HG03039 (cell line): ENCODE measurements at regions not wholly inside any gene's neighbourhood (a gene's known extent, or its start where the extent isn't known, plus 50 kb on each side); places are given as distances from the start of the nearest gene placed in this dataset.
"Not testable (repeated sequence)": the region's sequence is repeated elsewhere in the genome, so short reads cannot be mapped to it uniquely, and the experiment has no call there.

Experiments used
- ATAC-seq: cut with Tn5 transposase; IDR thresholded peaks from one replicate; pipeline ENCODE4 v1.9.1; 2021; ENCODE audit warnings: mild to moderate bottlenecking, moderate library complexity; ENCODE audit not compliant: unreplicated experiment

DNA sequence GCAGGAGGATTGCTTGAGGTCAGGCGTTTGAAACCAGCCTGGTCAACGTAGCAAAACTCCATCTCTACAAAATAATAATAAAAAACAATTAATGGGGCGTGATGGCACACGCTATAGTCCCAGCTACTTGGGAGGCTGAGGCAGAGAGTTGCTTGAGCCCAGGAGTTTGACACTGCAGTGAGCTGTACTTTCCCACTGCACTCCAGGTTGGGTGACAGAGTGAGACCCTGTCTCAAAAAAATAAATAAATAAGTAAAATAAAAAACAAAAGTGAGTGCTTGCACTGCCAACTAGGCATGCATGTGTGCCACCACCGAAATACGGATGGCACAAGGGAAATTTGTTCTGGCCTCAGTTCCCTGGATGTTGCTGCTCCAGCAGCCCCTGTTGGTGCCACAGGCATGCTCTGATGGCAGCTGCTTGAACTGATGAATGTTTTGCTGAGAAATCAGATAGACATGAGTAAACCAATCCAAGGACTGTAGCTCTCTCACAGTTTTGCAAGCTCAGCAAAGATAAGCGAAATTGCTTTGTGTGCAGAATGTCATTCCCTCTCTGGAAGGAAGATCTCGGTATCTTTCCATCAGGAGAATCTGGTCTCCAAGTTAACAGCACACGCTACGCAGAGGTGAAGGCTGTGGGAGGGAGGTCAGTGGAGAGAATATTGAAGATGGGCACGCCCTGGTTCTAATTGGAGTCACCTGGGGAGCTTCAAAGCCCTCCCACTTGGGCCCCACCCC lies 188.0 kb upstream of the SLC24A3 start:
- no peak for ATAC-seq

DNA sequence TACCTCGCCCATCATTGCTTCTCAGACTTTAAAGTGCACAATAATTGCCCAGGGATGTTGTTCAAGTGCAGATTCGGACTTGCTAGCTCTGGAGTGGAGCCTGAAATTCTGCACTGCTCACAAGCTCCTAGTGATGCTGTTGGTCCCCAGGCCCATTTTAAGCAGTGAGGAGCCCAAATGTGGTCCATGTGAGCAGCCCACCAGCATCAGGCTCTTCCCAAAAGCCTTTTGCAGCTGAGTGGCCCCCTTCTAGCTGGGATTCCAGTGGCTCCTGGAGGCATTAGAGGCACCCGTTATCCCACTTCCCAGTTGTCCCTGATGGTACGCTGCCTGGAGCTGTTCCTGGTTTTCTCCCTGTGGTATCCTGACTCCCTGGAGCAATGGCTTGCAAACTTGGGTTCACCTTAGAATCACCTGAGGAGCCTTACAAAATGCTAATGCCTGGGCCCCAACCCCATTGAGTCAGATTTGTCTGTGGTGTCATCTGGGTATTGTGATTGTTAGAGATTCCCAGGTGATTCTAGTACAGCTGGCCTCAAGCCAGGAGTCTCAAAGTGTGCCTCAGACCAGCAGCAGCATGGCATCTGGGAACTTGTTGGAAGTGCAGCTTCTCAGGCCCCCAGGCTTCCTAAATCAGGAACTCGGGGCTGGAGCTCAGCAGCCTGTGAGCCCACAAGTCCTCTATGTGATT lies 186.9 kb upstream of the SLC24A3 start:
- ATAC-seq, result peak; percentile 25

DNA sequence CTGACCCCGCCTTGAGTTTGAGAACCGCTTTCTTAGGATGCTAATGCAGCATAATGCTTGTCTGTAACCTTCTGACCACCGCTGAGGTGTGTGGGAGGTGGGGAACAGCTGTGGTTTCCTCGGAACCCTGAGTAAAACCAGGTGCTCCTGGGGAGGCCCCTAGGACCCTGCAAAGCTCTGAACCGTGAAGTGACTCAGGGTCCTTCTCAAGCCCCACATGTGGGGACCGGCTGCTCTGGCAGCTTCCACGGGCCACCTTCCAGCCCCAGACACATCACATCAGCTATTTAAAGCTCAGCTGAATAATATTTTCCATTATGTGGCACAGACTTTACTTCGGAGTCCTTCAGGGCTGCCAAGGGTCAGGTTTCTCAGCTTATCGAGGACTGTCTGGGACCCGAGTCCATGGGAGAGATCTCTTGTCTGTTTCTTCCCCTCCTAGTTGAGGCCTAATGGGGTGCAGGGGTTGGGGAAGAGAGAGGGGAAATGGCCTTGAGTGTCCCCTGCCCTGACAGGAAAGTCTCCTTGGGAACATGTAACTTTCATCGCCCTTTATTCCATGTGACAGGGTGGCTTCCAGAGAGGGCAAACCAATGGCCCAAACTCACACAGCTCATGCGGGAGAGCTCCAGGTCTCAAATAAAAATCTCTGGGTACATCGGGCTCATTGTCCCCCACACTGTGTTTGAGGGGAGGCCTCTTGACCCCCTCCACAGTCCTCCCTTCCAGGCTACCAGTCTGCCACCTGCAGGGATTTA lies 186.1 kb upstream of the SLC24A3 start:
- peak; percentile 76 for ATAC-seq

DNA sequence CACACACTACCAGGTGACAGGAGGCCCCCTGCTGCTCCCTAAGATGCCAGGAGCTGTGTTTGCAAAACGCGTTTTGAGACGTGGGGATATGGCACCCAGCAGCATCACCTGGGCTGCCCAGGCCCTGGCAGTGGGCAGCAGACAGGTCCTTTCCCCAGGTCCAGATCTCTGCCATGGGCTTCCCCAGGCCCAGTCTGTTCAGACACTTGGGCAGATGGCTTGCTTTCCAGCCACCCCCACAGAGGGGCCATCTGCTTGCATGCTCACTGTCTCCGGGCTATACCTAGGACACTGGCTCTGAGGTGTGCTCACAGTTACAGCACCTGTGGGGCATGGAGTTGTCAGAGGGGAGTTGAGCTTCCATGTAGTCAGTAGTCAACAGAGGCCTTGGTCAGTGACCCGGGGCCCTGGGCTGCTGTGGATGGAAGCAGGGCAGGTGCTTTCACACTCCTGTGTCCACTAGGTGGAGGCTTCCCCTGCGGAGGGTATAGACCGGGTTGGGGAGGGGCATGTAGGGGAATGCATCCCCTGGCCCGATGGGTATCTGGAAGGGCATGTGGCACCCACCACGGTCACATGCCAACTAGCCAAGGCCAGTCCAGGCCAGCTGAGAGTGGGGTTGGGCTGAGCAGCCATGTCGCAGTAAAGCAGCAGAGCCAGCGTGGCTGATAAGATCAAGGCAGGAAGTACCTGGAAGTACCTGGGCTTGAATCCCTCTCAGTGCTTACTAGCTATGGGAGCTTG lies 185.4 kb upstream of the SLC24A3 start:
- no peak for ATAC-seq

- ATAC-seq, result no peak
Observed at GRCh38 chr20:19027971-19028370, 184.5 kb upstream of the SLC24A3 start.

DNA sequence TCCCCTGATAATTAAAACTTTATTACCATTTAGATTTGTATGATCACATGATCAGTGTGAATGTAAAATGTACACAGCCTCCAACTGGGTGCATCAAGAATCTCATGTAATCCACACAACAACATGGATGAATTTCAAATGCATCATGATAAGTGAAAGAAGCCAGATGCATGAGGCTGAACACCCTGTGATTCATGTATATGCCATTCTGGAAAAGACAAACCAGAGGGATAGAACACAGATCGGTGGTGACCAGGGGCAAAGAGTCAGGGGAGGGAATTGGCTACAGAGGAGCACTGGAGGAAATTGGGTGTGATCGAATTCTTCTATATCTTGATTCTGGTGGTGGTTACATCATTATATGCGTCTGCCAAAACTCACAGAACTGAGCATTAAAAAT lies 170.7 kb upstream of the SLC24A3 start:
- no peak for ATAC-seq

DNA sequence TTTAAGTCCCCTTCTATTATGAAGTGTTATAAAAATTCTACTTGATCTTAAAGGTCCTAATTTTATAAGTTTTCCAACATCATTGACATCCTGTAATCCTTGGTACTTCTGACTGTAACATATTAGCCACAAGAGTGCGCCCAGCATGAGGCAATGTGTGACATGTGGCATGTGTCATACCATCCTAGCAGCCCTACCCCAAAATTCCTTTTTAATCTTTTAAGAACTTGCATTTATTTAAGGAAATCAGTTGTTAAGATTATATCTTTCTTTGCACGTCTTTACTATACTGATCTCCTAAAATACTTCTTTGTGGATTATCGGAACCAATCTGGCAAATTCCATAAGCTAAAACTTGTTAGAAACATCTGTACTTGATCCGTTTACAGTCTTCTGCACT lies 167.1 kb upstream of the SLC24A3 start:
- ATAC-seq, result no peak

DNA sequence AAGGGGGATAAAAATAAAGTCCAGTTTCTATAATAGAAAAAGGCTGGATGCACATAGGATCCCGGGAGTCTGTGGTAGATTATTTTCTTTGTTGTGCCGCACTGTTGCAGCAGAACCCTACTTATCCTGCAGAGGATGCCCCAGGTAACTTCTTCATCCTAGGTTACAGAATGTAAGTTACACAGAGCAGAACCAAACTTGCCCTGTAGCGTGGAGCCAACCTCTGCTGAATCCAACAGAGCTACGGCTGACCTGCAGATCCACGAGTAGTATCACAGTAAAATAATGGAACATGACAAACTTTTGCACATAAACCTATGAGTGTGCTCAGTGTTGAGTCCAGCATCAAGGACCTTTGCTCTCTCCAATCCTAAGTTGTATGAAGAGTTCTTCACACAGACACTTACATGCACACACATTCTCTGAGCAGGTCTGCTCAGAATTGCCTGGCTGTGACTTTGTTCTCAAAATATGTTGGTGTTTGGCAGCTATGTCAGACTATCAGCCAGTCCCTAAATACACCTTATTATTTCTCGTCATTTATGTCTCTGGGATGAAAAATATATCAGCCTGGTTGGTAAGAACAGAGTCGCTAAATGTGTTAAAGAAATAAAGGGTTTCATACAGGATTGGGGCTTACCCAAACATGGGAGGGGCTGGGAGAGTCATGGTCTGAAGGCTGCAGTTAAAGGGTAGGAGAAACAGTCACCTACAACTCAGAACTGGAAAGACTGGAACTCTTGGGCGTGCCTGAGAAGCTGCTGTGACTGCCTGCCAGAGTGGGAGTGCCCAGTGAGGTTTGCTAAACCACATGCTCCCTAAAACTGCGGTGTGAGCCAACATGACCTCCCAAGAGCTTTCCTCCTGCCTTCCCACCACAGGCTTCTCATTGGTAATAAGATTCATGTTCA lies 165.1 kb upstream of the SLC24A3 start:
- ATAC-seq, result no peak

GRCh38 chr20:19047951-19048296 lies 164.5 kb upstream of the SLC24A3 start:
- ATAC-seq, result no peak

DNA sequence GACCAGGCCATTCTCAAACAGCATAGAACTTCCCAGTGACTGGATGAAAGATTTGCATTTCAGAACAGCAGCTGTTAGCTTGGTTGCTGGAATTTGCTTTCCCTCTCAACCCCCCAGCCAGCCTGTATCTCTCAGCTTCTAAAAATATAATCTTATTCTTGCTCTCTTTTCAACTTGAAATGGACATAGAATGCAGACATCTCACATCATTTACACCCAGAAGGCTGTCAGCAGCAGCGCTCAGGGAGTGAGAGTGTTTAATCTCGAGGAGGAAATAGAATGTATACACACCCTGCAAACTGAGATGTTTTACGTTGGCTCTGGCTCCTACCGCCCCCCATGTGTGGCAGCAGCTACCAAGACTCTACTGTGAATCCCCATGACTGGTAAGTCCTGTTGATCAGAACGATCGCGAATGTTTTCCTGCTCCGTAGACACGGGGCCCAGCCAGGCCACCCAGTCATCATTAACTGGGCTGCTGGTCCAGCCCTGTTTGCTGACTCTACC lies 163.4 kb upstream of the SLC24A3 start:
- no peak for ATAC-seq

DNA sequence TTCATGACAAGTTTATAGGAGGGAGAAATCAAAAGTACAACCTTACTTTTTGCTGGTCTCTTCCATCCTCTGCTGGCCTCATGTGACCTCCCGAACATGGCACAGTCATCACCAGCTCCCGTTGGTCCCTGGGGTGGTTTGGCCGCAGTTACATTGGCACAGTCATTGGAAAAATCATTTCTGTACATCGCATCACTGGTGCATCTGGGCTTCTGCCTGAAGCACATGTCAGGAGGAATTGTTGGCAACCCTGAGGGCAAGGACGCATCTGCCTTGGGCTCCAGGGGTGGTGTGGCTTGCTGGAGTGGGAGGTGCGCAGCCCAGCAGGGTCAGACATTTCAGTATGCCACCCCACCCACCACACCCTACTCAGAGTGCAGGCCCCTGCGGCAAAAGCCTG lies 162.9 kb upstream of the SLC24A3 start:
- ATAC-seq, result no peak

DNA sequence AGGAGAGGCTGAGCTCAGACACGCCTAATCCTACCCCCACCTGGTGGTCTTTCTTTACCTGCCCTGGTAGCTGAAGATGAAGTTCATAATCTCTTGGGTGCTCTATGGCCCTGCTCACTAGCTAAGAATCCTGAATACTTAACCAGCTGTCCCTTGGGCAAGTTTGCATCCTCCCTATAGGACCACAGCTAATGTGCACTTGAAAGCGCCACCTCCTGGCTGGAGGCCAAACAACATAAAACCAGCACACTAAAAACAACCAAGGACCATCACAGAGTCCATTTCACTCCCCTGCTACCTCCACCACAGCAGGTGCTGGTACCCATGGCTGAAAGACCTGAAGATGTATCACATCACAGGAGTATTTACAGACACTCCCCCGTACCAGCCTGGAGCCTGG lies 155.5 kb upstream of the SLC24A3 start:
- ATAC-seq, result no peak

- ATAC-seq, result not testable (repeated sequence)
Observed at GRCh38 chr20:19064788-19065187, 147.7 kb upstream of the SLC24A3 start.

- no peak for ATAC-seq
Observed at GRCh38 chr20:19067986-19068385, 144.5 kb upstream of the SLC24A3 start.

DNA sequence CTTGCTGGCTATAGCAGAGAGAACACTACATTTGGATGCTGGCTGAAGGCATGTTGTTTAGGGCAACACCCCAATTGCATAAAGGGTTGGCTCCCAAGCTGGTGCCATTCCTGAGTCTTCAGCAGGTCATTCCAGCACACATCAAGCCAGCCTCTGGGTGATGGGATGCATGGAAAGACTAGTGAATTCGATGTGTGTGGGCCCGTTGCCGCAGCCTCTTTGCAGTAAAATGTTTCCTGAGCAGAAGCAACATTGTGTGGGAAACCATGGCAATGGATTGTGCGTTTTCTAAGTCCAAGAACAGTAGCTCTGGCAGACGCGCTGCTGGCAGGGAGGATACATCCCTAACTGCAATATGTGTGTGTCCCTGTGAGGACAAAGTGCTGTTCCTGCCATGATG lies 142.4 kb upstream of the SLC24A3 start:
- no peak for ATAC-seq

- ATAC-seq, result no peak
Observed at GRCh38 chr20:19070681-19071445, 141.6 kb upstream of the SLC24A3 start.

- no peak for ATAC-seq
Observed at GRCh38 chr20:19071446-19071725, 141.1 kb upstream of the SLC24A3 start.

DNA sequence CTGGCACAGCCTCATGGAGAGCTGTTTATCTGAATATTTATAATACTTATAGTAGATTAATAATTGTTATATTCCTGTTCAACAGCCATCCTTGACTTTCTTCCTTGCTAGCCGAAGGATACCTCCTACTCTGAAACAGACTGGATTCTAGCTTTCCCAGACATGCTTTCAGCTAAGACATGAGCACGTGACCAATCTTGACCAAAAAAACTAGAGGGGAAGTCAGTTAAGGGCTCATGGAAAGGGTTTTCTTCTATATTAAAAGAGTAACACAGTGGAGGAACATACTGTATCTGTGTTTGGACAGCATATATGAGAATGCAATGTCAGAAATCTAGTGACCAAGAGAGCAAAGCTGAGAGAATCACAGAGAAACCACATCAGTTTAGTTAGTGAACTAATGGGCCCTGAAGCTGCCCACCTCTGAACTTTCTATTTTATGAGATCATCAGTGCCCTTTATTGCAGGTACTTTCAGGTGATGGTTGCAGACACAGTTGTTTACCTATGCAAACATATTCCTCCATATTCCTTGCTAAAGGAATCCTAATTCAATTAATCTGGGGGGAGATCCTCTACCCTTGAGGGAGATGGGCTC lies 140.4 kb upstream of the SLC24A3 start:
- no peak for ATAC-seq

- no peak for ATAC-seq
Observed at GRCh38 chr20:19072988-19073387, 139.5 kb upstream of the SLC24A3 start.
